ENCODE measurements at regions not wholly inside any gene's neighbourhood (a gene's known extent, or its start where the extent isn't known, plus 50 kb on each side); places are given as distances from the start of the nearest gene placed in this dataset.

- Histone ChIP-seq H3K36me3 (ENCODE audit: control insufficient read depth in 4 of 4, insufficient read depth in 4 of 4, low read length in 4 of 4) (no peaks in the 10 kb centered on the region), H3K9ac (ENCODE audit: insufficient read depth in 1 of 2, low read length in 2 of 2) (no peak overlapping the region), H3K4me1 (ENCODE audit: control insufficient read depth in 5 of 5, insufficient read depth in 5 of 5, low read length in 5 of 5) (peaks cover 0 to 4% (median 0%) of the 10 kb centered on the region in 5 donors), H3K27ac (ENCODE audit: low read depth in 1 of 2, low read length in 1 of 2) (no peak overlapping the region), H3K4me3 (no peak overlapping the region), H3K9me3 (ENCODE audit: control insufficient read depth in 4 of 4, insufficient read depth in 3 of 4, low read length in 3 of 4) (no peaks in the 10 kb centered on the region), H3K27me3 (ENCODE audit: control insufficient read depth in 3 of 3, insufficient read depth in 3 of 3, low read length in 2 of 3) (no peaks in the 10 kb centered on the region)
- ATAC-seq (ENCODE audit: insufficient read depth, low FRiP score): no peak
- no peak for DNase-seq
- no peak for TF ChIP-seq CTCF (IDR thresholded peaks at IDR 0.05; ENCODE audit: control extremely low read depth, extremely low read depth)
- 87 to 92% methylated on average over 2 of the region's 2 CpGs for WGBS, 2 donors
Observed at GRCh38 chr3:72634128-72634527, 214.1 kb downstream of the SHQ1 start.

GRCh38 chr3:72633534-72633933 is 214.7 kb downstream of the SHQ1 start:
- no peak for TF ChIP-seq CTCF (IDR thresholded peaks at IDR 0.05; ENCODE audit: control extremely low read depth, extremely low read depth)
- Histone ChIP-seq H3K36me3 (ENCODE audit: control insufficient read depth in 4 of 4, insufficient read depth in 4 of 4, low read length in 4 of 4) (no peaks in the 10 kb centered on the region), H3K9ac (ENCODE audit: insufficient read depth in 1 of 2, low read length in 2 of 2) (no peak overlapping the region), H3K9me3 (ENCODE audit: control insufficient read depth in 4 of 4, insufficient read depth in 3 of 4, low read length in 3 of 4) (no peaks in the 10 kb centered on the region), H3K27ac (ENCODE audit: low read depth in 1 of 2, low read length in 1 of 2) (no peak overlapping the region), H3K4me1 (ENCODE audit: control insufficient read depth in 5 of 5, insufficient read depth in 5 of 5, low read length in 5 of 5) (peaks cover 0 to 4% (median 0%) of the 10 kb centered on the region in 5 donors), H3K27me3 (ENCODE audit: control insufficient read depth in 3 of 3, insufficient read depth in 3 of 3, low read length in 2 of 3) (no peaks in the 10 kb centered on the region), H3K4me3 (no peak overlapping the region)
- no peak for ATAC-seq (ENCODE audit: insufficient read depth, low FRiP score)
- 95 to 98% methylated on average over 5 of the region's 5 CpGs for WGBS, 2 donors
- DNase-seq: no peak

- DNase-seq (no peak), ATAC-seq (ENCODE audit: insufficient read depth, low FRiP score) (no peak)
- no peaks in the 10 kb centered on the region for H3K9me3 ChIP-seq (ENCODE audit: control insufficient read depth in 4 of 4, insufficient read depth in 3 of 4, low read length in 3 of 4)
- no peak overlapping the region for H3K9ac ChIP-seq (ENCODE audit: insufficient read depth in 1 of 2, low read length in 2 of 2)
- H3K36me3 ChIP-seq (ENCODE audit: control insufficient read depth in 4 of 4, insufficient read depth in 4 of 4, low read length in 4 of 4): no peaks in the 10 kb centered on the region
- no peaks in the 10 kb centered on the region for H3K27me3 ChIP-seq (ENCODE audit: control insufficient read depth in 3 of 3, insufficient read depth in 3 of 3, low read length in 2 of 3)
- H3K27ac ChIP-seq (ENCODE audit: low read depth in 1 of 2, low read length in 1 of 2): no peak overlapping the region
- no peak overlapping the region for H3K4me3 ChIP-seq
- TF ChIP-seq CTCF (IDR thresholded peaks at IDR 0.05; ENCODE audit: control extremely low read depth, extremely low read depth): no peak
- 93 to 94% methylated on average over 4 of the region's 4 CpGs for WGBS, 2 donors
- peaks cover 0 to 5% (median 0%) of the 10 kb centered on the region in 5 donors for H3K4me1 ChIP-seq (ENCODE audit: control insufficient read depth in 5 of 5, insufficient read depth in 5 of 5, low read length in 5 of 5)
Observed at GRCh38 chr3:72633121-72633520, 215.1 kb downstream of the SHQ1 start.

GRCh38 chr3:72632129-72632528 is 216.1 kb downstream of the SHQ1 start:
- WGBS, 2 donors: 94 to 97% methylated on average over 5 of the region's 5 CpGs
- no peak for ATAC-seq (ENCODE audit: insufficient read depth, low FRiP score)
- Histone ChIP-seq H3K9ac (ENCODE audit: insufficient read depth in 1 of 2, low read length in 2 of 2) (no peak overlapping the region), H3K4me1 (ENCODE audit: control insufficient read depth in 5 of 5, insufficient read depth in 5 of 5, low read length in 5 of 5) (peaks cover 0 to 5% (median 3%) of the 10 kb centered on the region in 5 donors), H3K27ac (ENCODE audit: low read depth in 1 of 2, low read length in 1 of 2) (no peak overlapping the region), H3K36me3 (ENCODE audit: control insufficient read depth in 4 of 4, insufficient read depth in 4 of 4, low read length in 4 of 4) (no peaks in the 10 kb centered on the region), H3K27me3 (ENCODE audit: control insufficient read depth in 3 of 3, insufficient read depth in 3 of 3, low read length in 2 of 3) (no peaks in the 10 kb centered on the region), H3K9me3 (ENCODE audit: control insufficient read depth in 4 of 4, insufficient read depth in 3 of 4, low read length in 3 of 4) (no peaks in the 10 kb centered on the region), H3K4me3 (no peak overlapping the region)
- DNase-seq: no peak
- no peak for TF ChIP-seq CTCF (IDR thresholded peaks at IDR 0.05; ENCODE audit: control extremely low read depth, extremely low read depth)
